DOHH2 (cell line): ENCODE measurements at regions not wholly inside any gene's neighbourhood (a gene's known extent, or its start where the extent isn't known, plus 50 kb on each side); places are given as distances from the start of the nearest gene placed in this dataset.

Experiments
- H3F3A ChIP-seq: fragments of 200-600 bp; sonication (generic), shearing (Covaris generic); 2 replicates; pipeline ENCODE4 v1.6.0; 2016; ENCODE audit warnings: antibody characterized with exemption, mild to moderate bottlenecking; ENCODE audit not compliant: control insufficient read depth, insufficient read depth
- H3K27ac ChIP-seq: fragments of 200-600 bp; sonication (generic); 2 replicates; pipeline ENCODE4 v1.5.1; 2014; ENCODE audit warnings: low read depth, mild to moderate bottlenecking, low read length, moderate library complexity
- H3K27me3 ChIP-seq: fragments of 200-600 bp; sonication (generic); 2 replicates; pipeline ENCODE4 v1.6.1; 2014; ENCODE audit warnings: mild to moderate bottlenecking, low read length, mixed read lengths; ENCODE audit not compliant: control insufficient read depth
- H3K36me3 ChIP-seq: fragments of 200-600 bp; sonication (generic); 2 replicates; pipeline ENCODE4 v1.6.1; 2014; ENCODE audit warnings: mild to moderate bottlenecking, low read length, moderate library complexity, mixed read lengths; ENCODE audit not compliant: control insufficient read depth
- H3K4me1 ChIP-seq: fragments of 200-600 bp; sonication (generic); 2 replicates; pipeline ENCODE4 v1.6.1; 2014; ENCODE audit warnings: mild to moderate bottlenecking, low read length, mixed read lengths; ENCODE audit not compliant: control insufficient read depth
- H3K4me2 ChIP-seq: fragments of 200-600 bp; sonication (generic); 2 replicates; pipeline ENCODE4 v1.6.0; 2014; ENCODE audit warnings: mild to moderate bottlenecking, low read length, moderate library complexity
- H3K4me3 ChIP-seq: fragments of 200-600 bp; sonication (generic); 2 replicates; pipeline ENCODE4 v1.5.1; 2014; ENCODE audit warnings: mild to moderate bottlenecking, low read length, mixed read lengths
- H3K79me2 ChIP-seq: fragments of 200-600 bp; sonication (generic); 2 replicates; pipeline ENCODE4 v1.6.1; 2014; ENCODE audit warnings: mild to moderate bottlenecking, low read length, mixed read lengths; ENCODE audit not compliant: control insufficient read depth
- H3K9me2 ChIP-seq: fragments of 200-600 bp; sonication (generic); replicated peaks from 2 replicates; pipeline ENCODE4 v1.6.1; 2014; ENCODE audit warnings: mild to moderate bottlenecking, low read length, mixed read lengths; ENCODE audit not compliant: control insufficient read depth
- H3K9me3 ChIP-seq: fragments of 200-600 bp; sonication (generic); 2 replicates; pipeline ENCODE4 v1.6.1; 2014; ENCODE audit warnings: antibody characterized with exemption, low read length, mixed read lengths; ENCODE audit not compliant: control insufficient read depth, insufficient read depth
- H4K20me1 ChIP-seq: fragments of 200-600 bp; sonication (generic); 2 replicates; pipeline ENCODE4 v1.6.0; 2014; ENCODE audit warnings: low read depth, mild to moderate bottlenecking, antibody characterized with exemption, low read length, moderate library complexity; ENCODE audit not compliant: control insufficient read depth, insufficient read depth
- CTCF ChIP-seq: fragments of 200-600 bp; sonication (generic); IDR thresholded peaks from one replicate; pipeline ENCODE4 v1.5.1; 2014; ENCODE audit warnings: antibody characterized with exemption, mild to moderate bottlenecking, low read depth, low read length; ENCODE audit not compliant: poor library complexity, severe bottlenecking
- EZH2phosphoT487 ChIP-seq: fragments of 200-600 bp; sonication (generic); IDR thresholded peaks from 2 replicates; pipeline ENCODE4 v1.6.1; 2017; ENCODE audit warnings: borderline replicate concordance, mild to moderate bottlenecking, antibody characterized with exemption, low read length, moderate library complexity, mixed read lengths

GRCh38 chr7:21318916-21319270, 109.0 kb upstream of the SP4 start:
- Histone ChIP-seq H3K9me3 (no peaks in the 10 kb centered on the region), H3K27me3 (no peaks in the 10 kb centered on the region), H3K4me1 (no peaks in the 10 kb centered on the region), H3K79me2 (no peaks in the 10 kb centered on the region), H3K4me2 (no peak overlapping the region), H4K20me1 (no peaks in the 10 kb centered on the region), H3K36me3 (no peaks in the 10 kb centered on the region), H3K4me3 (no peak overlapping the region), H3F3A (no peaks in the 10 kb centered on the region), H3K9me2 (no peaks in the 10 kb centered on the region), H3K27ac (no peak overlapping the region)
- TF ChIP-seq EZH2phosphoT487 (no peak), CTCF (no peak)

DNA sequence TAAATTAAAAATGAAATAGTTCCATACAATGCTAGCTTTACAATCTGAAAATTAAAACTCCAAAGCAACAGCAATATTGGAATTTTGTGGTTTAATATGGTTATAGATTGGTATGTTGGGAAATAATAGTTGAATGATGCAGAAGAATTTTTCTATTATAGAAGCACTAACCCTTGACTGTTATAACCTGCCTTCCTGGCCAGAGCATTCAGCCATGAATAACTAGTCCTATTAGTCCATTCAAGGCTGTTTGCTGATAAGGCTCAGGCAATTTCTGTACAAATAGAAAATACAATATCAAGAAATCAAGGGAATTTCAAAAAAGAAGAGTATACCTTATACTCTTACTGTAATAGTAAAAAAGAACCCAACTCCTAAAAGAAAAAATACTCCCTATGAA, 101.6 kb upstream of the SP4 start:
- Histone ChIP-seq H3K4me3 (no peak overlapping the region), H3F3A (no peaks in the 10 kb centered on the region), H3K36me3 (no peaks in the 10 kb centered on the region), H3K27ac (no peak overlapping the region), H4K20me1 (no peaks in the 10 kb centered on the region), H3K79me2 (no peaks in the 10 kb centered on the region), H3K9me3 (no peaks in the 10 kb centered on the region; the same call in 1 of the 2 replicates), H3K27me3 (no peaks in the 10 kb centered on the region), H3K4me1 (no peaks in the 10 kb centered on the region), H3K9me2 (no peaks in the 10 kb centered on the region), H3K4me2 (no peak overlapping the region)
- TF ChIP-seq EZH2phosphoT487 (no peak), CTCF (no peak)

DNA sequence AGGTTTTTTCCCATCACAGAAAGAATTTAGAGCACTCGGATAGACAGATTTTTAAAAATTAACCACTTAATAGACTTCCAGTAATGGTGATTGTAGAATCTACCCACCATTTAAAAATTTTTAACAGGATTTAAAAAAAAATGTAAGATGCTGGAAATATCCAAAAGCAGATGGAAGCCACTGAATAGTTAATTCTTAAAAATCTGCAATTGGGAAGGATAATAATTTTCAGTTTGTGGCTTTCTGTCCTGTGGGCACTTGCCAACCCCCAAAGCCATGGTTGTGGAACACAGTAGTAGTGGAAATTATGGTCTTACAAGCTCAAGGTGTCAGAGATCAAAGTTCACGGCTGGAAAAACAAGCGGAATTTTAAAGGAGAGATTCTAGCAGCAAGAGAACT, 101.0 kb upstream of the SP4 start:
- Histone ChIP-seq H3K27ac (no peak overlapping the region), H3K79me2 (no peaks in the 10 kb centered on the region), H3F3A (no peaks in the 10 kb centered on the region), H3K27me3 (no peaks in the 10 kb centered on the region), H3K4me3 (no peak overlapping the region), H4K20me1 (no peaks in the 10 kb centered on the region), H3K9me3 (no peaks in the 10 kb centered on the region; the same call in 1 of the 2 replicates), H3K9me2 (no peaks in the 10 kb centered on the region), H3K4me1 (no peaks in the 10 kb centered on the region), H3K36me3 (no peaks in the 10 kb centered on the region), H3K4me2 (no peak overlapping the region)
- TF ChIP-seq EZH2phosphoT487 (no peak), CTCF (no peak)
